Epithelial cell of proximal tubule (primary cell): ENCODE measurements at regions not wholly inside any gene's neighbourhood (a gene's known extent, or its start where the extent isn't known, plus 50 kb on each side); places are given as distances from the start of the nearest gene placed in this dataset.

Source experiments
- DNase-seq: peaks from one replicate; pipeline ENCODE4 v3.0.0-alpha.2; 2011; ENCODE audit warnings: low read depth
- H3K4me3 ChIP-seq: 2 replicates; pipeline ENCODE4 v1.5.1; 2011; ENCODE audit warnings: low read depth, mild to moderate bottlenecking, low read length
- CTCF ChIP-seq: conservative IDR thresholded peaks from 2 replicates; pipeline ENCODE4 v1.5.1; 2012; ENCODE audit warnings: low read depth, mild to moderate bottlenecking, low read length

DNA sequence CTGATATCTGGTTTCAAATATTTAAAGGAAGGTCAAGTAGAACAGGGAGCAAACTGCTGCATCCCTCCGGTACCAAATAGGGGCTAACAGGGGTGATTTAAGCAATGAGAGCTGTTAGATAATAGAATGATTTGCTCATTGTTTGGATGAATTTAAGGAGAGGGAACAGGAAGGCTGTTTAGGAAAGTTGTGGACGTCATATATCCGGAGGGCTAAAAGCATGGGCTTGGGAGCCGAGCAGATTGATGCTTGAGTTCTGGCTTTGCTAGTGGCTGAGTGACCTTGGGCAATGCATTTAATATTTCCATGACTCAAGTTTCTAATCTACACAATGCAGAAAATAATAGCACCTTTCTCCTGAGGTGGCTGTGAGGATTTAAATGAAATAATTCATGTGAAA is 85.4 kb upstream of the RPS23 start:
- no peak for TF ChIP-seq CTCF
- no peak for DNase-seq
- no peak overlapping the region for H3K4me3 ChIP-seq

- no peak overlapping the region for H3K4me3 ChIP-seq
- DNase-seq = no peak
- TF ChIP-seq CTCF = no peak
These were observed 84.5 kb upstream of the RPS23 start for GRCh38 chr5:82362636-82363035.

DNA sequence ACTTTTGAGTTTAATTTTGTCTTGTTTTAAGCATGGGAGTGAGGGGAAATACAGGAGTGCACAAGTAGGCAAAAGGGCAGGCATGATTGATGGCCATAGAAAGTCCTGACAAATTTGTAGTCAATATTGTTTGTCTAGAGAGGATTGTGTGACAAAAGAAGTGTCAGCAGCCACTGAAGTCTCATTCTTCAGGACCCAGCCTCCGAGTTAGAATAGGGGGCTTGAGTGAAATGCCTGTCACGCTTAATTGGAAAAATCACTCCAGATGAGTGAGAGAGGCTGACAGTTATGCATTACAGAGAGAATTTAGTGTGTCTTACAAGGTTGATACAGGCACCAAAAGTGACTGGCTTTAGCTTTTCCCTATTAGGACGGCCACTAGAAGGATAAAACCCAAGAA is 81.9 kb upstream of the RPS23 start:
- no peak overlapping the region for H3K4me3 ChIP-seq
- no peak for TF ChIP-seq CTCF
- DNase-seq = no peak

- no peak overlapping the region for H3K4me3 ChIP-seq
- TF ChIP-seq CTCF = no peak
- no peak for DNase-seq
These were observed 81.1 kb upstream of the RPS23 start for GRCh38 chr5:82359272-82359671.

GRCh38 chr5:82358457-82358856 is 80.3 kb upstream of the RPS23 start:
- H3K4me3 ChIP-seq = no peak overlapping the region
- no peak for DNase-seq
- TF ChIP-seq CTCF = no peak

- no peak overlapping the region for H3K4me3 ChIP-seq
- DNase-seq = no peak
- TF ChIP-seq CTCF = no peak
These were observed 78.9 kb upstream of the RPS23 start for GRCh38 chr5:82356808-82357671.

- TF ChIP-seq CTCF = no peak
- DNase-seq = no peak
- H3K4me3 ChIP-seq = no peak overlapping the region
These were observed 77.9 kb upstream of the RPS23 start for GRCh38 chr5:82356021-82356420.
